Hematopoietic multipotent progenitor cell treated with erythropoietin and hydrocortisone succinate and interleukin-3 and kit ligand, for 15 days (in vitro differentiated cells): ENCODE measurements at regions not wholly inside any gene's neighbourhood (a gene's known extent, or its start where the extent isn't known, plus 50 kb on each side); places are given as distances from the start of the nearest gene placed in this dataset.

Experiments used
- DNase-seq: peaks from one replicate; pipeline ENCODE4 v3.0.0-alpha.2; 2015; ENCODE audit warnings: low spot score

GRCh38 chr1:2887941-2888855 lies 86.7 kb upstream of the TTC34 start:
- DNase-seq = no peak

GRCh38 chr1:2890221-2890850 lies 88.8 kb upstream of the TTC34 start:
- no peak for DNase-seq

GRCh38 chr1:2891923-2892448 lies 90.5 kb upstream of the TTC34 start:
- no peak for DNase-seq

GRCh38 chr1:2893473-2894120 lies 92.1 kb upstream of the TTC34 start:
- DNase-seq = no peak

DNA sequence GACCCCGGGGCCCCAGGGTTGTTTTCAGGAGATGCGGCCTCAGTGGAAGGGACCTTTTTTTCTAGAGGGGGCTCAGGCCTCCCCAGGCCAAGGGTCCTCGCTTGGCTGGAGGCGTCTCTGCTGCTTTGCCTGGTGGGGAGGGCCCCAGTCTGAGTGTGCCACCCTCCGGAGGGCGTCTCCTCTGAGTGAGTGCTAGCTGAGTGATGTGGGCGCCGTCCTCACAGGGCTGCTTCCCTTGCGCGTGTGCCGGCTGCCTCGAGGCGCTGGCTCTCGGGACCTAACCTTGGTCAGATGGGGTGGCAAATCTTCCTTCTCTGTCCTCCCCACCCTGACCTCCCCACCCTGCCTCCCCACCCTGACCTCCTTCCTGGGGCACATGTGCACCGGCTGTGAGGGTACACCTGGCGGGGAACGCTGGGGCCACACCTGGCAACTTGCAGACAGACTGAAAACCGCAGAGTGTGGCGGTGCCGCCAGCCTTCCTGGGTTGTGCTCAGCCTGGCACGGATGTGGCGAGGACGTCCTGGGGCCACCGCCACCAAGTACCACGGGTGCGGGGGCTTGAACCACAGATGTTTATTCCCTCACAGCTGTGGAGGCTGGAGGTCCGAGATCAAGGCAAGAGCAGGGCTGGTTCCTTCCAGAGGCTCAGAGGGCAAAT lies 93.0 kb upstream of the TTC34 start:
- DNase-seq = no peak

- DNase-seq = no peak
Observed at GRCh38 chr1:2896824-2897223, 95.3 kb upstream of the TTC34 start.

- no peak for DNase-seq
Observed at GRCh38 chr1:2903226-2903625, 101.7 kb upstream of the TTC34 start.

GRCh38 chr1:2904191-2904590 lies 102.7 kb upstream of the TTC34 start:
- DNase-seq = no peak

- no peak for DNase-seq
Observed at GRCh38 chr1:2905356-2905755, 103.9 kb upstream of the TTC34 start.

DNA sequence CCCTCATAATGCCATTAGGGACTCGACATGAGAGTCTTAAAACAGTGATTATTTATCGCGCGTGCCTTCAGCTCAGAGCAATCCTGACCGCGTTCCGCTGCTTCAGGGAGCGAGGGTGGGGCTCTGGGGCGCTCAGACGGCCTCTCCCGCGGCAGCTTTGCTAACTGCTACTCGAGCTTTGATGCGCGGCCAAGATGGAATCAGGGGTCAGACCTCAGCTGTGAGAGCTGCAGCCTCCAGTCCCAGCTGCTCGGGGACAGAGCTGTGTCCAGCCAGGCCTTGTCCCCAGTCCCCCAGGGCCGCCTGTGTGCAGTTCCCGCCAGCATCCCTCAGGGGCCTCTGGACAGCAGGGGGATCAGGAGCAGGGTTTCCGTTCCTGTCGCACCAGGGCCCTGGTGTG lies 104.6 kb upstream of the TTC34 start:
- DNase-seq = no peak

DNA sequence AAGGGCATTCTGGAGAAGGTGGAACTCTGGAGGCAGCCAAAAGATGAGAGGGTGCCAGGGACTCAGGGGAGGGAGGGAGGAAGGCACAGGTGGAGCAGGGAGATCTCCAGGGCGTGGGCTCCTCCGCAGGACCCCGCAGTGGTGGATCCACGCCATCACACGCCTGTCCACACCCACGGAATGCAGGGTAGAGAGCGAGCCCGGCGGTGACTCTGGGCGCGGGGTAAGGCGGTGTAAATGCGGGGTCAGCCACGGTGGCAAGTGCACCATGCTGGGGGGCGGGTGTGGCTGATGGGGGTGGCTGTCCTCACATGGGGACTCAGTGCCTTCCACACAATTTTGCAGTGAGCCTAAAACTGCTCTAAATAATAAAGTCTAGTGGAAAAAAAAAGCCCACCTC lies 105.1 kb upstream of the TTC34 start:
- DNase-seq = no peak

DNA sequence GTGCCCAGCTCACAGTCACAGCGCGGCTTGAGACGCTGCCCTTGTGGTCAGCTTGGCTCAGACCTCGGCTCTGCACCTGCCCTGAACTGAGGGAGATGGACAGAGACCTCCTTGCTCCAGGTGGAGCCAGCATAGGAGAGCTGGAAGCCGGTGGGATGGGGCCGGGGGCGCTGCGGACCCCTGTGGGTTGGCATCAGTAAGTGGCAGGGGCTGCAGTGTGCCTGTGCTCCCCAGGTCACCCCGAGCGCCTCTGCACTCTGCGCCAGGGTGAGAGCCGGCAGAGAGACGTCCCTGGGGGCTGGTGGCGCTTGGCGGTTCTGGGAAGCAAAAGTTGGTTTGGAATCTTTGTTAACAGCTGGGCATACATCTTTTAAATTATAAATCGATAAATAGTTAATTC lies 105.6 kb upstream of the TTC34 start:
- DNase-seq = no peak

DNA sequence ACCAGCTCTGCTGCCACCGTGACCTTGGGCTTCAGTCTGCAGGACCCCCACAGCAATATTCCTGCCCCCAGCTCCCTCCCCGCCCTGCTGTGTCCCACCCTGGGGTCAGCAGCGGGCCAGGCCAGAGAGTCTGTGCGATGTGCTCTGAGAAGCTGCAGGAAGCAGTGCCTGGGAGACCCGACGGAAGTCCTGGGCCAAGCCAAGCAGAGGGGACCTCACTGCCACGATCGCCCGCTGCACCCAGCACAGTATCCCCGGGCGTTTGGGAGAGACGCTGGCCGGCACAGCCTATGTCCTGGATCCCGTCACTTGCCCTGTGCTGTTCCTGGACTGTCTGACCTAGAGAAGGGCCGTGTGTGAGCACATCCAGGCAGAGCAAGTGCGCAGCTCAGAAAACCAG lies 106.6 kb upstream of the TTC34 start:
- DNase-seq = no peak

GRCh38 chr1:2908561-2908960 lies 107.1 kb upstream of the TTC34 start:
- DNase-seq = no peak

DNA sequence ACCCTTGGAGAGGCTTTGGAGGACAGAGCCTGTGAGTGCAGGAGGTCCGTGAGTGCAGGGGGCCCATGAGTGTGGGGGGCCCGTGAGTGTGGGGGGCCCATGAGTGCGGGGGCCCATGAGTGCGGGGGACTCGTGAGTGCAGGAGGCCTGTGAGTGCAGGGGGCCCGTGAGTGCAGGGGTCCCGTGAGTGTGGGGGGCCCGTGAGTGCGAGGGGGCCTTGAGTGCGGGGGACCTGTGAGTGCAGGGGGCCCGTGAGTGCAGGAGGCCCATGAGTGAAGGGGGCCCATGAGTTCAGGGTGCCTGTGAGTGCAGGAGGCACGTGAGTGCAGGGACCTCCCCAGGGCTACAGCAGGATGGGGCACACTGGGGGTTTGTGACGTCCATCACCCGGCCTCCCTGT lies 108.3 kb upstream of the TTC34 start:
- DNase-seq = no peak

DNA sequence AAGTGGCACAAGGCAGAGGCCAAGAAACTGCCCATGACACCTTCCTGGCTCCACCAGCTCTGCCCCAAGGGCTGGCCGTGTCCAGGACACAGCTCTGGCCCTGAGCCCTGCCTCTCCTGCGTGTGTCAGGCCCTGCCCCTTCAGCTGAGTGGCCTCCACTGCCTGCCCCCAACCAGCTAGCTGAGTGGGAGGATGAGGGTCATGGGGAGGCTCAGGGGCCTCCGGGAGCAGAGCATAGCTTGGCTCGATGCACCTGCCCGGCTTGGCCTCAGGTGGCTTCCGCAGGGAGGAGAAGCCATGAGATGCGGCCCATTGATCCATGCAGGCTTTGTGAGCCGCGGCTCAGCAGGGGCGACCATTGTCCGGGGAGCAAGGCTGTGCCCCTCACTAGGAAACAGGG lies 108.7 kb upstream of the TTC34 start:
- DNase-seq = no peak

DNA sequence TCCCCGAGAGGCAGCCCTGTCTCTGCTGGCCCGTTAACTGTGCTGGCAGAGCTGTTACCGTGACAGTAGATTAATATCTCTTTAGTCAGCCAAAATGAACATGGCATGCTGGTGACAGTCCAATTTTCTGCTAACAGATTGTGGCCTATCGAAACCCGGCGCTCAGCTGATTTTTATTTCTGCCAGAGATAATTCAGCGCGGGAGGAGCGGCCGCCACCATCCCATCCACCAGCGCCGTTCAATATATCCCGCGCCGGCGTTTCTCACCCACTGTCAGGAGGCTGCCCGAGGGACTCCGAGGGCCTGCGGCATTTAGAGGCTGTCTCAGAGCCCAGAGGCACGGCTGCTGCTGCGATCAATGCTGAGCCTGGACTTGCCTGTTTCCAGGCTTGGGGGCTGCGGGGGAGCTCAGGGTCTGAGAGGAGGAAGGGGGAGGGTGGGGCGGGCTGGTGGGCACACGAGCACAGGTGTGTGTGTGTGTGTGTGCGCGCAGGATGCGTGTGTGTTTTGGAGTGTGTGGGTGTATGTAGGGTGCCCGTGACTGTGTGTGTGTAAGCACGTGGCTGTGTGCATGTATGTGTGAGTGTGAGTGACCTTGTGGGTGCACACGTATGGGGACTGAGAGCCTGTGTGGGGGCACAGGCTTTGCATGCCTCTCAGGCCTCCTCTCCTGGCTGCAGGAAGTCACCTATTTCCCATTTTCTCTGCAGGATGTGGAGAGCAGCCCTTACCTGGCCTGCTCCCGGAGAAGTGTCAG lies 109.7 kb upstream of the ACTRT2 start:
- DNase-seq = no peak

GRCh38 chr1:2912424-2913061 lies 108.7 kb upstream of the ACTRT2 start:
- DNase-seq = no peak

GRCh38 chr1:2913091-2913490 lies 108.2 kb upstream of the ACTRT2 start:
- no peak for DNase-seq

GRCh38 chr1:2914702-2915101 lies 106.6 kb upstream of the ACTRT2 start:
- DNase-seq = no peak

- no peak for DNase-seq
Observed at GRCh38 chr1:2916153-2916552, 105.1 kb upstream of the ACTRT2 start.
